Neural cell (in vitro differentiated cells): ENCODE measurements at regions not wholly inside any gene's neighbourhood (a gene's known extent, or its start where the extent isn't known, plus 50 kb on each side); places are given as distances from the start of the nearest gene placed in this dataset.

ENCODE experiments used
- H2AFZ ChIP-seq: fragments of 200-600, 300-800 bp; sonication (generic), shearing (Covaris generic); 2 replicates; pipeline ENCODE4 v1.6.0; 2014; ENCODE audit warnings: low read depth, mild to moderate bottlenecking, antibody characterized with exemption, low read length, moderate library complexity
- H3F3A ChIP-seq: fragments of 200-600 bp; shearing (Covaris generic); 2 replicates; pipeline ENCODE4 v1.6.1; 2016; ENCODE audit warnings: mild to moderate bottlenecking, moderate library complexity, mixed read lengths, antibody characterized with exemption, low read length; ENCODE audit not compliant: insufficient read depth, poor library complexity, severe bottlenecking
- H3K27ac ChIP-seq: fragments of 200-600, 300-800 bp; sonication (generic), shearing (Covaris generic); 2 replicates; pipeline ENCODE4 v1.5.1; 2014; ENCODE audit warnings: mild to moderate bottlenecking, low read length, moderate library complexity
- H3K27me3 ChIP-seq: fragments of 300-800, 200-600 bp; sonication (generic), shearing (Covaris generic); 2 replicates; pipeline ENCODE4 v1.6.0; 2014; ENCODE audit warnings: mild to moderate bottlenecking, low read depth, low read length, moderate library complexity; ENCODE audit not compliant: insufficient read depth
- H3K36me3 ChIP-seq: fragments of 300-800, 200-600 bp; sonication (generic), shearing (Covaris generic); 2 replicates; pipeline ENCODE4 v1.5.1; 2014; ENCODE audit warnings: mild to moderate bottlenecking, antibody characterized with exemption, low read length, moderate library complexity; ENCODE audit not compliant: insufficient read depth
- H3K4me2 ChIP-seq: fragments of 300-800, 200-600 bp; sonication (generic), shearing (Covaris generic); 2 replicates; pipeline ENCODE4 v1.6.0; 2014; ENCODE audit warnings: mild to moderate bottlenecking, low read length
- H3K4me3 ChIP-seq: fragments of 300-800, 200-600 bp; sonication (generic), shearing (Covaris generic); 2 replicates; pipeline ENCODE4 v1.5.1; 2014; ENCODE audit warnings: mild to moderate bottlenecking, low read length, moderate library complexity
- H3K79me2 ChIP-seq: fragments of 200-600 bp; shearing (Covaris generic); replicated peaks from 2 replicates; pipeline ENCODE4 v1.6.0; 2014; ENCODE audit warnings: mild to moderate bottlenecking, low read length, moderate library complexity; ENCODE audit not compliant: insufficient read depth
- H3K9ac ChIP-seq: fragments of 300-800, 200-600 bp; sonication (generic), shearing (Covaris generic); 2 replicates; pipeline ENCODE4 v1.6.1; 2016; ENCODE audit warnings: mild to moderate bottlenecking, low read length, mixed read lengths
- H3K9me2 ChIP-seq: fragments of 200-600 bp; shearing (Covaris generic); 2 replicates; pipeline ENCODE4 v1.6.1; 2016; ENCODE audit warnings: mild to moderate bottlenecking, low read length, mixed read lengths; ENCODE audit not compliant: insufficient read depth
- H3K9me3 ChIP-seq: fragments of 200-600, 300-800 bp; sonication (generic), shearing (Covaris generic); 2 replicates; pipeline ENCODE4 v1.6.1; 2016; ENCODE audit warnings: mild to moderate bottlenecking, mixed run types, low read length, moderate library complexity, mixed read lengths
- H4K20me1 ChIP-seq: fragments of 200-600 bp; shearing (Covaris generic); 2 replicates; pipeline ENCODE4 v1.6.1; 2016; ENCODE audit warnings: mild to moderate bottlenecking, mixed run types; ENCODE audit not compliant: insufficient read depth
- CTCF ChIP-seq: fragments of 450-650 bp; IDR thresholded peaks from 2 replicates; pipeline ENCODE4 v1.5.1; 2014; ENCODE audit warnings: antibody characterized with exemption, mild to moderate bottlenecking, moderate library complexity; ENCODE audit not compliant: poor library complexity, severe bottlenecking
- EP300 ChIP-seq: fragments of 450-650 bp; conservative IDR thresholded peaks from 2 replicates; pipeline ENCODE4 v1.6.1; 2014; ENCODE audit warnings: antibody characterized with exemption, mild to moderate bottlenecking, moderate library complexity; ENCODE audit not compliant: poor library complexity, severe bottlenecking
- EZH2 ChIP-seq: fragments of 200-600, 300-800 bp; shearing (Covaris generic), sonication (generic); IDR thresholded peaks from 2 replicates; pipeline ENCODE4 v1.6.1; 2014; ENCODE audit warnings: antibody characterized with exemption, low read length, borderline replicate concordance, mild to moderate bottlenecking; ENCODE audit not compliant: insufficient read depth, poor library complexity, severe bottlenecking
- MXI1 ChIP-seq: fragments of 450-650 bp; conservative IDR thresholded peaks from 2 replicates; pipeline ENCODE4 v1.6.1; 2014; ENCODE audit warnings: antibody characterized with exemption, mild to moderate bottlenecking; ENCODE audit not compliant: poor library complexity, severe bottlenecking
- POLR2AphosphoS5 ChIP-seq: IDR thresholded peaks from 2 replicates; pipeline ENCODE4 v1.6.1; 2012
- RAD21 ChIP-seq: fragments of 450-650 bp; conservative IDR thresholded peaks from 2 replicates; pipeline ENCODE4 v1.6.1; 2014; ENCODE audit warnings: antibody characterized with exemption, mild to moderate bottlenecking, moderate library complexity
- REST ChIP-seq: IDR thresholded peaks from 2 replicates; pipeline ENCODE4 v1.6.1; 2012; ENCODE audit warnings: borderline replicate concordance
- SMC3 ChIP-seq: fragments of 450-650 bp; conservative IDR thresholded peaks from 2 replicates; pipeline ENCODE4 v1.6.1; 2014; ENCODE audit warnings: antibody characterized with exemption, mild to moderate bottlenecking, moderate library complexity; ENCODE audit not compliant: poor library complexity
- TAF1 ChIP-seq: IDR thresholded peaks from 2 replicates; pipeline ENCODE4 v1.6.1; 2012; ENCODE audit warnings: low read depth

GRCh38 chr5:105677291-105677690 lies 1993.4 kb downstream of the EFNA5 start:
- Histone ChIP-seq H3K9me3 (no peaks in the 10 kb centered on the region), H3K4me3 (no peak overlapping the region), H3K27ac (no peak overlapping the region), H3K9ac (no peak overlapping the region), H3K9me2 (no peaks in the 10 kb centered on the region), H3K4me2 (no peak overlapping the region), H3K79me2 (no peaks in the 10 kb centered on the region), H3F3A (no peaks in the 10 kb centered on the region), H4K20me1 (no peaks in the 10 kb centered on the region), H2AFZ (no peak overlapping the region), H3K36me3 (no peaks in the 10 kb centered on the region), H3K27me3 (no peaks in the 10 kb centered on the region)
- no peak for TF ChIP-seq CTCF
- TF ChIP-seq REST, result no peak
- no peak for TF ChIP-seq TAF1
- no peak for TF ChIP-seq SMC3
- TF ChIP-seq RAD21, result no peak
- no peak for TF ChIP-seq EZH2
- TF ChIP-seq POLR2AphosphoS5, result no peak
- no peak for TF ChIP-seq EP300
- no peak for TF ChIP-seq MXI1

GRCh38 chr5:105670596-105670995 lies 2000.1 kb downstream of the EFNA5 start:
- no peaks in the 10 kb centered on the region for H3K27me3 ChIP-seq
- H3K9ac ChIP-seq, result no peak overlapping the region
- no peaks in the 10 kb centered on the region for H3K79me2 ChIP-seq
- no peak overlapping the region for H3K4me2 ChIP-seq
- H2AFZ ChIP-seq, result no peak overlapping the region
- H3K27ac ChIP-seq, result no peak overlapping the region
- H3F3A ChIP-seq, result no peaks in the 10 kb centered on the region
- TF ChIP-seq TAF1 (no peak), RAD21 (no peak), POLR2AphosphoS5 (no peak), MXI1 (no peak), EZH2 (no peak)
- H3K9me2 ChIP-seq, result no peaks in the 10 kb centered on the region
- H3K4me3 ChIP-seq, result no peak overlapping the region
- H4K20me1 ChIP-seq, result no peaks in the 10 kb centered on the region
- H3K36me3 ChIP-seq, result no peaks in the 10 kb centered on the region
- H3K9me3 ChIP-seq, result no peaks in the 10 kb centered on the region

- no peaks in the 10 kb centered on the region for H3K36me3 ChIP-seq
- no peak overlapping the region for H2AFZ ChIP-seq
- H3K27ac ChIP-seq, result no peak overlapping the region
- no peaks in the 10 kb centered on the region for H3K9me2 ChIP-seq
- no peak overlapping the region for H3K4me3 ChIP-seq
- no peaks in the 10 kb centered on the region for H3F3A ChIP-seq
- TF ChIP-seq REST (no peak), CTCF (no peak), MXI1 (no peak)
- H3K27me3 ChIP-seq, result no peaks in the 10 kb centered on the region
- H3K79me2 ChIP-seq, result no peaks in the 10 kb centered on the region
- H3K4me2 ChIP-seq, result no peak overlapping the region
- no peaks in the 10 kb centered on the region for H3K9me3 ChIP-seq
- H4K20me1 ChIP-seq, result no peaks in the 10 kb centered on the region
- no peak overlapping the region for H3K9ac ChIP-seq
Measured at GRCh38 chr5:105663671-105664070, 2007.1 kb downstream of the EFNA5 start.
